ENCODE measurements at regions not wholly inside any gene's neighbourhood (a gene's known extent, or its start where the extent isn't known, plus 50 kb on each side); places are given as distances from the start of the nearest gene placed in this dataset.

GRCh38 chr10:129278686-129279085, 188.4 kb upstream of the MGMT start:
- POLR2A ChIA-PET, result no interaction called here
- no peaks in the 10 kb centered on the region for H3K36me3 Mint-ChIP-seq (ENCODE audit: low read depth)

GRCh38 chr10:129279446-129280154, 187.4 kb upstream of the MGMT start:
- H3K27me3 Mint-ChIP-seq (ENCODE audit: low read depth), result peaks cover 8% of the 10 kb centered on the region
- peaks cover 2% of the 10 kb centered on the region for H3K4me1 Mint-ChIP-seq (ENCODE audit: low read depth)
- ATAC-seq (no peak), DNase-seq (no peak)
- no peak overlapping the region for H3K27ac Mint-ChIP-seq
- CTCF ChIA-PET, result no interaction called here
- POLR2A ChIA-PET, result no interaction called here
- H3K9me3 Mint-ChIP-seq (ENCODE audit: insufficient read depth), result no peaks in the 10 kb centered on the region
- H3K4me3 Mint-ChIP-seq, result no peak overlapping the region
- H3K36me3 Mint-ChIP-seq (ENCODE audit: low read depth), result no peaks in the 10 kb centered on the region

More at GRCh38 chr10:129278686-129279085, 188.4 kb upstream of the MGMT start:
- no peak for DNase-seq
- ATAC-seq, result no peak
- CTCF ChIA-PET, result no interaction called here
- Mint-ChIP-seq H3K27me3 (ENCODE audit: low read depth) (peaks cover 8% of the 10 kb centered on the region), H3K4me1 (ENCODE audit: low read depth) (peaks cover 2% of the 10 kb centered on the region), H3K27ac (no peak overlapping the region), H3K9me3 (ENCODE audit: insufficient read depth) (no peaks in the 10 kb centered on the region), H3K4me3 (no peak overlapping the region)

GRCh38 chr10:129280155-129280502, 186.9 kb upstream of the MGMT start:
- CTCF ChIA-PET, result no interaction called here
- Mint-ChIP-seq H3K4me3 (no peak overlapping the region), H3K27ac (no peak overlapping the region), H3K9me3 (ENCODE audit: insufficient read depth) (no peaks in the 10 kb centered on the region), H3K4me1 (ENCODE audit: low read depth) (peaks cover 2% of the 10 kb centered on the region), H3K36me3 (ENCODE audit: low read depth) (no peaks in the 10 kb centered on the region), H3K27me3 (ENCODE audit: low read depth) (peaks cover 8% of the 10 kb centered on the region)
- DNase-seq (no peak), ATAC-seq (no peak)
- POLR2A ChIA-PET, result no interaction called here

- no peaks in the 10 kb centered on the region for H3K36me3 Mint-ChIP-seq (ENCODE audit: low read depth)
- CTCF ChIA-PET, result no interaction called here
- no peaks in the 10 kb centered on the region for H3K9me3 Mint-ChIP-seq (ENCODE audit: insufficient read depth)
- peaks cover 10% of the 10 kb centered on the region for H3K27me3 Mint-ChIP-seq (ENCODE audit: low read depth)
- ATAC-seq (no peak), DNase-seq (no peak)
- POLR2A ChIA-PET, result no interaction called here
- H3K4me1 Mint-ChIP-seq (ENCODE audit: low read depth), result no peaks in the 10 kb centered on the region
- no peak overlapping the region for H3K27ac Mint-ChIP-seq
- H3K4me3 Mint-ChIP-seq, result no peak overlapping the region
Observed at GRCh38 chr10:129280908-129281586, 186.0 kb upstream of the MGMT start.

- Mint-ChIP-seq H3K4me1 (ENCODE audit: low read depth) (no peaks in the 10 kb centered on the region), H3K27ac (no peak overlapping the region), H3K4me3 (no peak overlapping the region), H3K36me3 (ENCODE audit: low read depth) (no peaks in the 10 kb centered on the region), H3K27me3 (ENCODE audit: low read depth) (peaks cover 10% of the 10 kb centered on the region), H3K9me3 (ENCODE audit: insufficient read depth) (no peaks in the 10 kb centered on the region)
- POLR2A ChIA-PET, result no interaction called here
- DNase-seq (no peak), ATAC-seq (no peak)
- CTCF ChIA-PET, result no interaction called here
Observed at GRCh38 chr10:129285459-129285858, 181.6 kb upstream of the MGMT start.

- ChIA-PET CTCF (no interaction called here), POLR2A (no interaction called here)
- H3K4me3 Mint-ChIP-seq, result no peak overlapping the region
- peaks cover 6% of the 10 kb centered on the region for H3K27me3 Mint-ChIP-seq (ENCODE audit: low read depth)
- H3K4me1 Mint-ChIP-seq (ENCODE audit: low read depth), result no peaks in the 10 kb centered on the region
- H3K9me3 Mint-ChIP-seq (ENCODE audit: insufficient read depth), result no peaks in the 10 kb centered on the region
- ATAC-seq (no peak), DNase-seq (no peak)
- no peaks in the 10 kb centered on the region for H3K36me3 Mint-ChIP-seq (ENCODE audit: low read depth)
- no peak overlapping the region for H3K27ac Mint-ChIP-seq
Observed at GRCh38 chr10:129288999-129289584, 177.9 kb upstream of the MGMT start.

GRCh38 chr10:129293991-129294700, 172.9 kb upstream of the MGMT start:
- ChIA-PET POLR2A (no interaction called here), CTCF (interaction anchor here (0.8 kb wide), 1 partner anchor 39 kb away, joined by 3 read pairs; no protein-coding TSS in a partner anchor)
- H3K27me3 Mint-ChIP-seq (ENCODE audit: low read depth), result peaks cover 3% of the 10 kb centered on the region
- no peaks in the 10 kb centered on the region for H3K9me3 Mint-ChIP-seq (ENCODE audit: insufficient read depth)
- ATAC-seq, result no peak
- no peaks in the 10 kb centered on the region for H3K4me1 Mint-ChIP-seq (ENCODE audit: low read depth)
- no peaks in the 10 kb centered on the region for H3K36me3 Mint-ChIP-seq (ENCODE audit: low read depth)
- no peak overlapping the region for H3K27ac Mint-ChIP-seq
- DNase-seq, result no peak
- H3K4me3 Mint-ChIP-seq, result no peak overlapping the region

- DNase-seq (no peak), ATAC-seq (no peak)
- Mint-ChIP-seq H3K4me1 (ENCODE audit: low read depth) (no peaks in the 10 kb centered on the region), H3K9me3 (ENCODE audit: insufficient read depth) (no peaks in the 10 kb centered on the region), H3K4me3 (no peak overlapping the region), H3K27me3 (ENCODE audit: low read depth) (peaks cover 3% of the 10 kb centered on the region), H3K36me3 (ENCODE audit: low read depth) (no peaks in the 10 kb centered on the region), H3K27ac (no peak overlapping the region)
- ChIA-PET CTCF (interaction anchor here (0.8 kb wide), 1 partner anchor 38 kb away, joined by 3 read pairs; no protein-coding TSS in a partner anchor), POLR2A (no interaction called here)
Observed at GRCh38 chr10:129294944-129295343, 172.1 kb upstream of the MGMT start.

GRCh38 chr10:129305046-129305445, 162.0 kb upstream of the MGMT start:
- no peak overlapping the region for H3K27ac Mint-ChIP-seq
- H3K9me3 Mint-ChIP-seq (ENCODE audit: insufficient read depth), result no peaks in the 10 kb centered on the region
- H3K4me3 Mint-ChIP-seq, result no peak overlapping the region
- ChIA-PET POLR2A (no interaction called here), CTCF (no interaction called here)
- DNase-seq (no peak), ATAC-seq (no peak)
- H3K27me3 Mint-ChIP-seq (ENCODE audit: low read depth), result no peaks in the 10 kb centered on the region
- H3K36me3 Mint-ChIP-seq (ENCODE audit: low read depth), result no peaks in the 10 kb centered on the region
- no peaks in the 10 kb centered on the region for H3K4me1 Mint-ChIP-seq (ENCODE audit: low read depth)

GRCh38 chr10:129307141-129307540, 159.9 kb upstream of the MGMT start:
- Mint-ChIP-seq H3K36me3 (ENCODE audit: low read depth) (no peaks in the 10 kb centered on the region), H3K27ac (no peak overlapping the region), H3K27me3 (ENCODE audit: low read depth) (no peaks in the 10 kb centered on the region), H3K4me3 (no peak overlapping the region), H3K4me1 (ENCODE audit: low read depth) (no peaks in the 10 kb centered on the region), H3K9me3 (ENCODE audit: insufficient read depth) (no peaks in the 10 kb centered on the region)
- CTCF ChIA-PET, result no interaction called here
- POLR2A ChIA-PET, result no interaction called here
- ATAC-seq (no peak), DNase-seq (no peak)

GRCh38 chr10:129308953-129309564, 158.0 kb upstream of the MGMT start:
- H3K27ac Mint-ChIP-seq, result no peak overlapping the region
- DNase-seq, result no peak
- no peak overlapping the region for H3K4me3 Mint-ChIP-seq
- no peaks in the 10 kb centered on the region for H3K36me3 Mint-ChIP-seq (ENCODE audit: low read depth)
- ChIA-PET CTCF (no interaction called here), POLR2A (no interaction called here)
- ATAC-seq, result no peak
- H3K27me3 Mint-ChIP-seq (ENCODE audit: low read depth), result no peaks in the 10 kb centered on the region
- no peaks in the 10 kb centered on the region for H3K9me3 Mint-ChIP-seq (ENCODE audit: insufficient read depth)
- no peaks in the 10 kb centered on the region for H3K4me1 Mint-ChIP-seq (ENCODE audit: low read depth)

GRCh38 chr10:129309565-129309964, 157.5 kb upstream of the MGMT start:
- Mint-ChIP-seq H3K36me3 (ENCODE audit: low read depth) (no peaks in the 10 kb centered on the region), H3K4me3 (no peak overlapping the region), H3K27me3 (ENCODE audit: low read depth) (no peaks in the 10 kb centered on the region), H3K9me3 (ENCODE audit: insufficient read depth) (no peaks in the 10 kb centered on the region), H3K27ac (no peak overlapping the region), H3K4me1 (ENCODE audit: low read depth) (no peaks in the 10 kb centered on the region)
- DNase-seq (no peak), ATAC-seq (no peak)
- ChIA-PET CTCF (no interaction called here), POLR2A (no interaction called here)
